Progenitor cell of endocrine pancreas (in vitro differentiated cells): ENCODE measurements at regions not wholly inside any gene's neighbourhood (a gene's known extent, or its start where the extent isn't known, plus 50 kb on each side); places are given as distances from the start of the nearest gene placed in this dataset.
A peak's percentile ranks its signal among the peaks of the same experiment; 100 is the strongest.

ENCODE experiments used
- DNase-seq: peaks from one replicate; pipeline ENCODE4 v3.0.0; 2021; ENCODE audit warnings: low spot score; ENCODE audit not compliant: unreplicated experiment
- H3K27ac Mint-ChIP-seq: 2 replicates; pipeline ENCODE4 v1.8.0; 2021; ENCODE audit warnings: mild to moderate bottlenecking, moderate library complexity, mixed read lengths
- H3K27me3 Mint-ChIP-seq: 2 replicates; pipeline ENCODE4 v1.8.0; 2021; ENCODE audit warnings: mixed read lengths
- H3K36me3 Mint-ChIP-seq: 2 replicates; pipeline ENCODE4 v1.8.0; 2022; ENCODE audit warnings: mixed read lengths; ENCODE audit not compliant: insufficient read depth
- H3K4me1 Mint-ChIP-seq: 2 replicates; pipeline ENCODE4 v1.8.0; 2021; ENCODE audit warnings: low read depth, mixed read lengths
- H3K4me3 Mint-ChIP-seq: 2 replicates; pipeline ENCODE4 v1.8.0; 2021; ENCODE audit warnings: low read depth, mild to moderate bottlenecking, moderate library complexity, mixed read lengths
- H3K9me3 Mint-ChIP-seq: 2 replicates; pipeline ENCODE4 v1.8.0; 2021; ENCODE audit warnings: low read depth, mixed read lengths
- TF ChIP-seq, protein P1 (sequence below): fragments of 200-600 bp; sonication (generic); IDR thresholded peaks from one replicate; pipeline ENCODE4 v1.5.0; 2021; ENCODE audit warnings: antibody characterized with exemption, mild to moderate bottlenecking; ENCODE audit not compliant: unreplicated experiment

DNA sequence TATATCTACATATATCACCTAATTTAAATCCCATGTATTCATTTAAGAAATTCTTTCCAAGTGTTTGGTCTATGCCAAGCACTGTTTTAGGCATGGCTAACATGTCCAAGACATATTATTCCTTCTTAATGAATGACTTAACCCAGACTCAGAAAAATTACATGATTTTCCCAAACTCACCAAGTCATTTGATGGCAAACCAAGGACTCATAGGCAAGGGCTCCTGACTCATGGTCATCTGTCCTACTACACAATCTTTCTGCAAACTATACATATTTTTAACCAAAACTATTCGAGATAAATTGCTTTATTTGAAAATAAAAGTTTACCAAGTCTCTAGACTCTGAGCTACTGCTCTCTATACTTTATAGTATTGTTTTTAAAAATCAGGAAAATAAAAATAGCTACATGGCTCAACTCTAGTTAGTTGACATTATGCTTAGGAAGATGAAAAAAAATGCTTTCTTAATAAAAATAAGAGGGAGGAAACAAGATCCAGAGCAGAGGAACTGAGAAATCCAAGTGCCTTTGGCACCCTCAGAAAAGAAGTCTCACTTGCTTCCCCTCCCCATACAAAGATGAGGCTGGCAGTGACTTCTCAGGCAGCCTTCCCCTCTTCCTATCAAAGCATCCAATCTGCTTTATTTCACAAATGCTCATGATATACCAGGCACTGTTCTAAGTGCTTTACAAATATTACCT lies 182.2 kb downstream of the RSL24D1 start:
- no peaks in the 10 kb centered on the region for H3K36me3 Mint-ChIP-seq
- H3K27ac Mint-ChIP-seq, result no peak overlapping the region
- no peaks in the 10 kb centered on the region for H3K4me1 Mint-ChIP-seq
- TF ChIP-seq, protein P1, sequence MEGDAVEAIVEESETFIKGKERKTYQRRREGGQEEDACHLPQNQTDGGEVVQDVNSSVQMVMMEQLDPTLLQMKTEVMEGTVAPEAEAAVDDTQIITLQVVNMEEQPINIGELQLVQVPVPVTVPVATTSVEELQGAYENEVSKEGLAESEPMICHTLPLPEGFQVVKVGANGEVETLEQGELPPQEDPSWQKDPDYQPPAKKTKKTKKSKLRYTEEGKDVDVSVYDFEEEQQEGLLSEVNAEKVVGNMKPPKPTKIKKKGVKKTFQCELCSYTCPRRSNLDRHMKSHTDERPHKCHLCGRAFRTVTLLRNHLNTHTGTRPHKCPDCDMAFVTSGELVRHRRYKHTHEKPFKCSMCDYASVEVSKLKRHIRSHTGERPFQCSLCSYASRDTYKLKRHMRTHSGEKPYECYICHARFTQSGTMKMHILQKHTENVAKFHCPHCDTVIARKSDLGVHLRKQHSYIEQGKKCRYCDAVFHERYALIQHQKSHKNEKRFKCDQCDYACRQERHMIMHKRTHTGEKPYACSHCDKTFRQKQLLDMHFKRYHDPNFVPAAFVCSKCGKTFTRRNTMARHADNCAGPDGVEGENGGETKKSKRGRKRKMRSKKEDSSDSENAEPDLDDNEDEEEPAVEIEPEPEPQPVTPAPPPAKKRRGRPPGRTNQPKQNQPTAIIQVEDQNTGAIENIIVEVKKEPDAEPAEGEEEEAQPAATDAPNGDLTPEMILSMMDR, result no peak
- DNase-seq, result no peak
- no peak overlapping the region for H3K4me3 Mint-ChIP-seq
- H3K27me3 Mint-ChIP-seq, result no peaks in the 10 kb centered on the region
- no peaks in the 10 kb centered on the region for H3K9me3 Mint-ChIP-seq

DNA sequence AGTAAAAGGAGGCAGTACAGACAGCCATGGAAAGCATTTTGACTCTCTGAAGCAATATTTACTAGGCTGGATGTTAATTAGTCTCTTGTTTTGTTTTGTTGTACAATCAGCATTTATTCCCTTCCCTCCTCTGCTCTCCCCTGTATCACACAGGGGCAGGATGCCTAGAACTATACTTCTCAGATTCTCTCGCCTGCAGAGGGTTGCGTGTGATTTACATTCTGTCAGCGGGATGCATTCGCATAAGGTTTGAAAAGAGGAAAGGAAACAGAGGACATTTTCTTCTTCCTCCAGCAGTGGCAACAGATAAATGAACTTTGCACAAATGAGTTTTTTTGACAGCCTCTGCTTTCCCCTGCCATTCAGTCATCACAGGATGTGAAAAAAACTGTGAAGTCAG lies 188.3 kb downstream of the RSL24D1 start:
- Mint-ChIP-seq H3K27me3 (no peaks in the 10 kb centered on the region), H3K27ac (no peak overlapping the region), H3K9me3 (no peaks in the 10 kb centered on the region), H3K4me1 (peaks cover 3% of the 10 kb centered on the region), H3K4me3 (no peak overlapping the region), H3K36me3 (no peaks in the 10 kb centered on the region)
- TF ChIP-seq, protein P1, result no peak
- DNase-seq, result no peak

DNA sequence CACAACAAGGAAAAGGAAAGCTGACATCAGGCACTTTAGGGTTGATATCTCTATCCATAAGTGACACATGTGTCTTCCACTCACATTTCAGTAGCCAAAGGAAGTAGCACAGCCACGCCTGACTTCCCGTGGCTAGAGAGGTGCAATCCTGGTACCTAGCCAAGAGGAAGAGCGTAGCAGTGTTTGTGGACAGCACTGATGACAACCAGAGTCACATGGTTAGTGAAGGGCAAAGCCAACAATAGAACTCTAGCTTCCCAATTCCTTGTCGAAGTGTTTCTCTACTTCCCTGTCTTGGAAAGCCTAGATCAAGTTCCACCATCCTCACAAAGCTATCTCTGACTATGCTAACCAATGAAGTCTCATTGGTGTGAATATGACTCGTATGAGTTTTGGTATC lies 189.2 kb downstream of the RSL24D1 start:
- H3K27me3 Mint-ChIP-seq, result no peaks in the 10 kb centered on the region
- H3K4me3 Mint-ChIP-seq, result no peak overlapping the region
- TF ChIP-seq, protein P1, result no peak
- H3K4me1 Mint-ChIP-seq, result peaks cover 3% of the 10 kb centered on the region
- no peaks in the 10 kb centered on the region for H3K36me3 Mint-ChIP-seq
- H3K9me3 Mint-ChIP-seq, result no peaks in the 10 kb centered on the region
- no peak for DNase-seq
- H3K27ac Mint-ChIP-seq, result no peak overlapping the region

DNA sequence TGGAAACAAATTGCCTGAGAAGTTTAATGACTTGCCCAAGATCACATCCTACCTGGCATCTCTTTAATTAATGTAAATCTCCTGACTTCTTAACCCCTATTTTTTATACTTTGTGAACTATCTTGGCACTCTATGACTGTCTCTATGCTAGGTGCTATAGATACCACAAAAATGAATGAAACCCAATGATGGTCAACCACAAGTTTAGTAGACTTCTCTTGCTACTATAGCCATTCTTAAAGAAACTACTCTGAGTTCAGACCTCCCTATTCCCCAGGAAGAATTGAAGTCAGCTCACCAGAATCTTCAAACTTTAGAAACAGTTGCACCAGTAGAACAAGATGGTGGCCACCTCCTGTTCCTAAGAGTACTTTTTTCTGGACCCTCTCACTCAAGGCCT lies 191.1 kb downstream of the RSL24D1 start:
- TF ChIP-seq, protein P1, result no peak
- Mint-ChIP-seq H3K27me3 (no peaks in the 10 kb centered on the region), H3K9me3 (no peaks in the 10 kb centered on the region), H3K4me1 (peaks cover 3% of the 10 kb centered on the region), H3K36me3 (no peaks in the 10 kb centered on the region), H3K4me3 (no peak overlapping the region), H3K27ac (no peak overlapping the region)
- DNase-seq, result no peak

DNA sequence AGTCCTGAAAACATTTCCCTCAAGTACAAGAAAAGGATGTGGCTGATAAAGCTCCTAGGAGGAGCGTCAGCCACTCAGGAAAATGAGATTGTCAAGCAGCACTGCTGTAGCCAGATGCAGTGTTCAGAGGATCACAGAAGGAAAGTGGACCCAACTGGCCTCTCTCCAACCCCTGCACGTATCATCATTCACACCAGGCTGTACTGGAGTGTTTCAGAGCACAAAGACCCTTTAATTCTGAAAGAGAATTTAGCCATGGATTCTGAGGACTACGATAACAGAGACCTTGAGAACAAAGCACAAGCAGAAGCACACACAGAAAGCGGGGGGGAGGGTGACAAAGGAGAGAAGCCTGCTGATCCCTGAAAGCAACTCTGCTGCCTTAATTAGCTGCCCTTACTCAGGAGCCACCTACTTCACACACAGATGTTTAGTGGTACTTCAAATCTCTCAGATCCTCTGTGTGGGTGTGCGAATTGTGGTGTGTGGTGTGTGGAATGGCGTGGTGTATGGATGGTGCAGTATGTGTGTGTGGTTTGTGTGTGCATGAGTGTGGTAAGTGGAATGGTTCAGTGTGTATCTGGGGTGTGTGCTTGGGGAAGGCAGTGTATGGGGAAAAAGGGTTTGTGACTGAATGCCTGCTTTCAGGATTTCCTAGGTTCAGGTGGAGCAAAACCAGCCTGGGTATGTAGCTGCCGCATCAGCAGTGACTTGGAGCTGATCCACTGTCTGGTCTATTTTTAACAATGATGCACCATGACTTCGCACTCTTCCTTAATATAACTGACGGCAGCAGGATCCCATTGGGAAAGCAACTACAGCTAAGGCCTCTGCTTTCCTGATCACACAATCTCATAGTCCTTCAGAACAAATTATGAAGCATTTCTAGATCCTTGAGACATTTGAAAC lies 192.5 kb downstream of the RSL24D1 start:
- DNase-seq, result no peak
- TF ChIP-seq, protein P1, result no peak
- Mint-ChIP-seq H3K36me3 (peaks cover 2% of the 10 kb centered on the region), H3K4me3 (no peak overlapping the region), H3K9me3 (peaks cover 3% of the 10 kb centered on the region), H3K4me1 (peaks cover 3% of the 10 kb centered on the region), H3K27me3 (no peaks in the 10 kb centered on the region), H3K27ac (peak overlapping the region; percentile 22)
